NCI-H1105 treated with DMSO at 0.1 percent for 48 hours (cell line): ENCODE measurements at regions not wholly inside any gene's neighbourhood (a gene's known extent, or its start where the extent isn't known, plus 50 kb on each side); places are given as distances from the start of the nearest gene placed in this dataset.

ENCODE experiments used
- DNase-seq: peaks from one replicate; lab custom pipeline; 2025; lab: John Stamatoyannopoulos, UW

DNA sequence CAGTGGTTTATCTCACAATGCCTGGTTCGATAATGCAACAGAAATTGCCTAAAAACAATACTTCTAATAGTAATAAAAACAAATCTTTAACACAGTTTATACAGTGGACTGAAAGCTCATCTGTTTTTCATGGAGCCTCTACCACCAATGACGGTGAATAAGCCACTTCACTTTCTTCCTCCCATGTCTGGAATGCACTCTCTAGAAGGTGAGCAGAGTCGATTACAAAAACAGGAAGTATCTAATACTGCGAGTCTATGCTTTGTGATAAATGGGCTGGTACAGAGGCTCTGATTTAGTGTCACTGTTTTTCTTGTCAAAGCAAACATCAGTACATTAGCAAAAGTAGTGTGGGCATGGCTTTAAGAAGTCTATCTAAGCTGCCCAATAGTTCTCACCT lies 1348.6 kb upstream of the SLC10A2 start:
- DNase-seq, result no peak

DNA sequence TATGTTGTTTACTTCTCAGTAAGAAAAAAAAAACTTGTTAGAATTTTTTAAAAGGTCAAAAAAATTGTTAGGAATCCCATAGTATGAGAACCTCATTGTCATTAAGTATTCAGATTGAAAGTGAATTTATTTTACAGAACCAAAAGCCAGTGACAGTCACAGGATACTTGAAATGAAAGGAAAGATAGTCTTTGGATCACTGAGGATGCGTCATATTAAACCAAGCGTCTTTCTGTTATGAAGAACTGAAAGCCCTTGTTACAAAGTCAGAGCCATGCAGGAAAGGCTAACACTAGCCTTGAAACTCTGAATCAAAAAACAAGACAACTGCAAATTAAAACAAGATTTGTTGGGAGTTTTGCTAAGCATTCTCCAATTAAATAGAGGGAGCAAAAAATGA lies 1348.0 kb upstream of the SLC10A2 start:
- no peak for DNase-seq

DNA sequence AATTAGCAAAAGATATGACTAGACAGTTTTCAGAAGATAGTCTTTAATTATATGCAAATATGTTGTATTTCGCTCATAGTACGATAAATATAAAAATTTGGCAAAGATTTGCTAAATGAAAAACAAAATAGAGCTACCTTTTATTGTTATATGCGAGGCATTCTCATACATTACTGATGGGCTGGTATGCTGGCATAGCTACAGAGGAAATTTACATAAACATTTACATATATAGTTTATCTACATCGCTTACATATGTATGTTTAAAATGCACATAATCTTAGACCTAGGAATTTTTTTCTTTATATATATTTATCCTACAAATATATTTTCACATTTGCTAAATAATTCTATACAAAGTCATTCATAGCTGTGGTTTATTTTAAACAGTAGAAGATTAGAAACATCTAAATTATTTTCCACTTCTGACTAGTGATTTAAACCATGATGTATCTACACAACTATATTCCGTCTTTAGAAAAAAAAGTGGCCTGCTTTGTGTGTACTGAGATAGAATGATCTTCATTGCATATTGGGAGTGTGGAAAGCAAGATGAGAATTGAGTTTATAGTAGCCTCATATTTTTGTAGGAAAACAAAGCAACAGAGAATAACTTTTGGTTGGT lies 1345.0 kb upstream of the SLC10A2 start:
- no peak for DNase-seq

DNA sequence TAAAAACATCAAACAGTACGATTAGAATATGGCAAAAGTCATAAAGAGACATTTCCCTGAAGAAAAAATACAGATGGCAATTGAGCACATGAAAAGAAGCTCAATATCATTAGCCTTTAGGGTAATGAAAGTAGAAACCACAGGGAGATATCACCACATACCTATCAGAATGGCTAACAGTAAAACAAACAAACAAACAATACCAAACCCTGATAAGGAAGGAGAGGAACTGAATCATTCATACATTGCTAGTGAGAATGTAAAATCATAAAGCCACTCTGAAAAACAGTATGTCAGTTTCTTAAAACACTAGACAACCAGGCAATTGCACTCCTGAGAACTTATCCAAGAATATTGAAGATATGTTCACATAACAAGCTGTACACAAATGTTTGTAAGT lies 1342.5 kb upstream of the SLC10A2 start:
- no peak for DNase-seq

DNA sequence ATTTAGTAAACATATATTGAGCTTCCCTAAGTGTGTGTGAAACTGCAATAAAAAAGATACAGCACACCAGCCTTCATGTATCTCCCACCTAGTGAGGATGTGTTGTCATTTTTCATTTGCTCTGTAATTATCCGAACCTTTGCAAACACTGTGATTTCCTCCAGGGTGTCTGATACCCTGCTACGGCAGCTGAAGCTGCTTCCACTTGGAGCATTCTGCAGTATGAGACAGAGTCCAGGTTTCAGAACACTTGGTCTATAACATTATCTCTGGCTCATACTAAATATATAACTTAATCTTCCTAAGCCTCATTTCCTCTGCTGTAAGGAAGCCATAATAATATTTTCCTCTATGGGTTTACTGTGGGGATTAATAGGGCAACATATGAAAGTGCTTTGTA lies 1338.1 kb upstream of the SLC10A2 start:
- DNase-seq, result no peak

DNA sequence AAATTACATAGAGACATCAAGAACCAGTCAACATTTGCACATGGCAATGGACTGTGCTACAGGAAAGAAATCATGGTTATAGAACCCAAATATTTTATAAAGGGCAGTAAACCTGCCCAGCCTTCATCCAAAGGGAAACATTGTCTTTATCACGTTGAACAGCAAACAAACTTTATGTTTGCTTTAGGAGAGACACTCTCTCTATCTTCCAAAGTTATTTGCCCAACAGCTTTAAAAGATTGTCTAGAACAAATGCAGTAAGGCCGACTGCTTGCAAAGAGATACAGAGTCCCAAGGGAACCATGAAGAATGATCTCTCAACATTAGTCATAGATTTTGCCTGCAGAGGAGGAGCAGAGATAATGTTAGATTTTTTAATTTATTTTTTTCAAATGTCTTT lies 1323.5 kb upstream of the SLC10A2 start:
- no peak for DNase-seq

DNA sequence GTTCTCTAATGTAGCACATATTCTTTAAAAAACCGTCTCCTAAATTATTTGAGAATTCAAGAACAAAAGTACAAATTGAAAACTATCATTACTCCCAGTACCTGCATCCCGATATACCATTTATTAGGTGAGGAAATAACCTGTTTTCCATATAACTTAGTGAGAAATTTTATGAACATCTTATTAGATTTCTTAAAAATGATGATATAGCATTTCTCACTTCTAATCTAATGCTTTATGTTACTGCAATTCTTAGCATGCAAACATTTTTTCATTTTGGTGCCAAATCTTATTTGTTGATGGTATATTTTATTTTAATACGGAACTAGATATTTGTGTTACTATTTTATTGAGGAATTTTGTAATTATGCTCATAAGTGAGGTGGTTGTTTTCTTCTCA lies 1321.3 kb upstream of the SLC10A2 start:
- DNase-seq, result no peak

DNA sequence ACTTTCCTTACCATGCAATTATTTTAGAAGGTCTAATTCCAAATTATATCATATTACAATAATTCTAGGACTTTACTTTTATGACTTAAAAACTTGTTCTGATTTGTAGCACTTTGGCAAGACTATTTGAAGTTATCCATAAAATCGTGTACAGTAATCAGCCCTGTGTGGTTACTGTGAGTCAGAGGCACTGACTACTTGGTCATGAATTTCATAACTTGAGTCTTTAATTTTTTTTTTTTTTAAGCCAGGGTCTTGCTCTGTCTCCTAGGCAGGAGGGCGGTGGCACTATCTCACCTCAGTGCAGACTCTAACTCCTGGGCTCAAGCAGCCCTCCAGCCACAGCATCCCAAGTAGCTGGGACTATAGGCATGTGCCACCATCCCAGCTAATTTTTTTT lies 1319.2 kb upstream of the SLC10A2 start:
- no peak for DNase-seq

DNA sequence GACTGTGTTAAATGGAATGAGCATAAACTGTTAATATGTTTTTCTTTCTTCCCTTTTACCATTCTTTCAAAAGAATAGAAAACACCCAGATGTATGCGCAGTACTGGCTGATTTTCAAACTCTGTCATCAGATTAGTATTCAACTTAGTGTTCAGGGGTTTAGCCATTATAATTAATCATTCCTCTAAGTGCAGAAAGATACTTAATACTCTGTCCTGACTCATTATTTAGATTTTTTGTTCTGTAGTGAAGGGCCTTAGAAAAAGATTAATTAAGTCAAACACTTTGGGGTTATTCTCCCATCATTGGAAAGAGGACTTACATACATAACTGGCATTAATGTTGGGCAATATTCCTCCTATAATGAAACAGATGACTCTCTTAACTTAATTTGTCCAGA lies 1316.7 kb upstream of the SLC10A2 start:
- no peak for DNase-seq

DNA sequence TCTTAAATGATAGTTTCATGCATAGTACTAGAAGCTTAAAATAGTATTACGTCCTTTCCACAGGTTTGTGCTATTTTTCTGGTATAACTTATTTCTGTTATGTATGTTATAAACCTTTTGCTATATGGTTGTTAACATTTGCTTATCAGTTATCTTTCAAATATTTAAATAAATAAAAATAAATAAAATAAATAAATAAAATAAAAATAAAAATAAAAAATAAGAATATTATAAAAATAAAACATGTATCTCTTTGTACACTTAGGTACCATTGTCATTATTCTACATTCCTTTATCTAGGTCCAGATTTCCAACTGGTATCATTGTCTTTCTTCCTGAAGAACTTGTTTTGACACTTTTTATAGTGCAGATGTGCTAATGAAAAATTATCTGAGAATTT lies 1310.4 kb upstream of the SLC10A2 start:
- no peak for DNase-seq

DNA sequence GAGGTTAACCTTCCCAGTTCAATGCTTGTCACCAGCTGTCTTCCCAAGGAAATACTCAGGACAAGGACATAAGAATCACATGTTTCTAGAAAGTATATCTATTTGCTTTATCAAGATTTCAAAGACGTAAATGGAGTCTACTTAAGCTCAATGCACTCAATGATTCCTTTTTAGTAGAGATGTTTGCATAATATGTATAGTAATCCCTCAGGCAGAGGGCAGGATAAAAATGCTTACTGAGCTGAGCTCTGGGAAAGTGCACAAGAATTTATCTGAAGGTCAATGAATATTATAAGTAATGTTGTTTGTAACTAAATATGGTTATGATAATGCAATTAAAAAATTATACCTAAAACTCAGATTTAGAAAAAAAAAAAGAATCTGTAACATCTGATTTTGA lies 1309.4 kb upstream of the SLC10A2 start:
- no peak for DNase-seq

DNA sequence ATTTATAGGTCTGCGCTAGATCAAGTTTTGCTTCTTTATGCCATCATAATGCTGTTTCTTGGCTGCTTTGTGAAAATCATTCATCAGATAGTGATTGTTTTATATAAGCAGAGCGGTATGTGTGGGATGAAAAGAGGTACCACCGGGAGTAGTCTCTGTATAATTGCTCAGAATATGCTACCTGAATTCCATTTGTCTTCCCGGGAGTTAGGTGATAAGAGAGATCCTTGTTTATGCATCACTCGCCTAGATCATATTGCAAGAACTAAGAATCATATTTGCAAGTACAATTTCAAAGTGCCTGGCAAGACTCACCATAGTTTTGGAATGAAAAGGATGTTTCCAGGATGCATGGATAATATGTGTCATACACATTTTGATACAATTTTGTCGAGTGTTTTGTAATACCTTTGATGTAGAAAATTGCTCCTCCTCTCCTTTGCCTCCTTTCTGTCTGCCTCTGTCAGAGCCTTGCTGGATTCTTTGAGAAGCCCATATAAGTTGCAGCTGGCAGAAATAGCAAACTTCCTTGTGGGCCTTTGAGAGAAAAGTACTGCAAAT lies 1306.0 kb upstream of the SLC10A2 start:
- DNase-seq, result no peak

DNA sequence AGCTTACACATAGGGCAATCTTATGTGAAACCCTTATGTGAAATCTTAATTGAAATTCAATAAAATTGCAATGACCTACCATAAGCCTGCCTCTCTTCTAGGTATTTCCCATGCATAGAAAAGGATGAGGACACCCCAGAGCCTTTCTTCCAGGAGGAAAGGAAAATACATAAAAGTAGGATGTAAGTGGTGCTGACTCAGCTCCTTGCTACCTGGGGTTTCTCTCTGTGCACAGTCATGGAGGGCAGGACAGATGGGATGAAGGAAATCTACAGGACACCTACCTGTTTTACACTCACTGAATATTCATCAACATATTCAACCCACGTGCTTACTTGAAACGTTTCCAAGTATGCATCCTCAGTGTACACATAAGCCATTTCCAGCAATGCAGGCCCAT lies 1299.2 kb upstream of the SLC10A2 start:
- no peak for DNase-seq

DNA sequence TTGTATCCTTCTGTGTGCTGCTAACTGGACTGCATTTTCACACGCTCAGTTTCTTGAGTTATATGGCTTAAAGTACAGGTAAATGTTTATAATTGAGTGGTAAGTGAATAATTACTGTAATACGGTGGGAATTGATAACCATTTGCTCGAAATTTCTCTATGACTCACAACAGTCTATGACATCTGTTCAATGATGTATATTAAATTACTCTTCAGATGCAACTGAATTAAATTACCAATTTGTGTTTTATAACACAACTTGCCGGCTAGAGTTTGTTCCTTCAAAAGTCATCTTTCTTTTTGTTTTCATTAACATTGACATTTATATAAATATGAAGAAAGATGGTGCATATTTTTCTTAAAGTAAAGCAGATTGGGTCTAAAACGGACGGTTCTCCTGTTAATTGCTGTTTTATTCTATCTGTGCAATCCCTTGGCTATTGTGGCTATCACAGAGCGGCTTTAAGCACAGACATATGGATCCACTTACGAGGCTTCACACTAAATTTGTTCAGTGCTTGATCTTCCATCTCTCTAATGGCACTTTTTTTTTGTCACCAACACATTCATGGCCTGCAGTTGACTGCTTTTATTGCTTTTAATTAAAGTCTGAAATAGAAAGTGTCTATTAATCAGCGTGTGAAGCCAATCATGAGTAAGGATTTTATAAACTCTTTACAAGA lies 1291.6 kb upstream of the SLC10A2 start:
- peak; percentile 74 for DNase-seq

DNA sequence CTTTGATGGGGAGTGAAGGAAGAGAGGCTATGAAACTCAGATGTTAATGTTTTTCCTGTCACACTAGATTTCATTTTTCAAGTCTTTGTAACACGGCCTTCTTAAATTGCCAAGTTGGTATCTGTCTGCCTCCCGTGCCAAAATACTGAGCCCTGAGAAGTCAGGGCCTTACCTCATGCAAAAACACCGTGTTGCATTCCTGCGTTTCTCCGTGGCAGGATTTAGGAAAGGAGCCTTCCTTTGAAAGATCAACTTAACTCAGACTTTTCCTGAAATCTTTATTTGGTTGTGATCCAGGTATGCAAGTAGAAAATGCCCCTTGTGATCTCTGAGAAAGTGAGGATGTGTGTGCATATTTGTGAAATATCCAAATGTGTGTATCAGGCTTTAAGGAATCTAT lies 1291.0 kb upstream of the SLC10A2 start:
- DNase-seq, result no peak

DNA sequence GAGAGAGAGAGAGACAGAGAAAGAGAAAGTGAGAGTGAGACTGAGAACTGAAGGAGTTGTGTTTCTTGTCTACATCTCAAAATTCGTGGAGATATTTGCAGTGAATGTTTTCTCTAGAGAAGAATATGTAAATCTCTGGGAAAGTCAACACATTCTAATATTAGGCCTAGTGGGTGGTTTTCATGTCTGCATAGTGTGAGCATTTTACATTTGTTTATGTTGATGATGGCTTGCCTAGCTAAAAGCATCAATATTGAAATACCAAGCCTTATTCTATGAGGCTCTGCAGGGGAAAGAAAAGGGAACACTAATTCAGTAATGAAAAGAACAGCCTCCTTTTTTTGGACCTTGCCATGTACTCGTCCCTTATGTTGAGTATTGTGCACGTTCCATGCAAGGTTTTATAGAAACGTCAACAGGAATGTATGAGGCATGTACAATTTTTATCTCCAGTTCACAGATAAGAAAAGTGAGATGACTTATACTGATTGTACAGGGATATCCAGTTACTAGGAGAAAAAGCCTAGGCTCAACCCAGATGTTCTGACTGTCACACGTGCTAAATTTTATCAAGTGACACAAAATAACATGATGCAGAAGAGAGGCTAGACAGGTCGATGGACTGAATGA lies 1288.9 kb upstream of the SLC10A2 start:
- DNase-seq, result no peak

DNA sequence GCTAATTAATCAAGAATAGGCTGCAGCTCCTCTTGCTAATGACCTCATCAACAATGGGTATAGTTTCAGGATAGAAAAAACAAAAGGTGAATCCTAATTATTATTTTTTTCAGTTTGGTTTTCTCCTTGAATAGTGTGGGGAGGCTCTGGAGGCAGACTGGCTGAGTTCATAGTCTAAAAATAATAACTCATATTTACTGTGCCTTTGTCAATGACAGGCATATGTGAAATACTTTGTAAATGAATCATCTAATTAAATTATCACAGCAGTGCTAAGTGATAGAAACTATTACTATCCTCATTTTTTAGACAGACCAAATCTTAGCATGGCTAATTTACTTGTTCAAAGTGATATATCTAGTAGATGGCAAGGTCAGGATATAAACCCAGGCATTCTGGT lies 1261.0 kb upstream of the SLC10A2 start:
- no peak for DNase-seq

DNA sequence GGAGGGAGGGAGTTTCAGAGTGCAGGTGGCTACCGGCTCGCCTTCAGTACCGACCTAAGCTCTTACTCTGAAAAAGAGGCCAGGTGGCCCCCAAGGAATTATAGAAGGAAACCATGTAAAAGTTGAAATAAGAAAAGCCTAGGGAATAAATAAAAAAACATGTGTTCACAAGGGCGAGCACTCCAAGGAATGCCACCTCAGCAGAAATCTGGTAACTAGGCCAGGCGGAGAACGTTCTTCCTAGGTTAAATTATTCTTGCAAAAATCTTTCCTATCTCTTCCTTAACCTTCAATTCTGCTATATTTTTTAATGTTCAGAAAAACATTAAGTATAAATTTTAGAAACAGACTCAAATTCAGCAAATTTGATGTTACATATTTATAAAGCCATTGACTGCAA lies 1260.3 kb upstream of the SLC10A2 start:
- DNase-seq, result no peak

DNA sequence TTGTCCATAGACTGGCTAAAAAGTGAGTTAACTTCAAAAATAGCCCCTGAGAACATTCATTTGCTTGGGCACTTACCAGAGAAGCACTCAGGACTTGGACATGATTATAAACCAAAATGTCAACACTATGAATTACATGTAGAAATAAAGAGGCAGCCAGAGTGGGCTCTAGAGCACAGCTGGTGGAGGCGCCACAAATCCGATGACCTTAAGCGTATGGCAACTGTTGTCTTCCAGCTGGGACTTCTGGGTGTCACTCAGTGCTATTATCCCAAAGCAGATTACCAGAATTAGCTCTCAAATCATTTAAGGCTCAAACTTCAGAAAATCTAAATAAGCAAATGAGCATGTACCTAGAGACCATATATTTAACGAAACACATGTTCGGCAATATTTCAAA lies 1255.5 kb upstream of the SLC10A2 start:
- no peak for DNase-seq

DNA sequence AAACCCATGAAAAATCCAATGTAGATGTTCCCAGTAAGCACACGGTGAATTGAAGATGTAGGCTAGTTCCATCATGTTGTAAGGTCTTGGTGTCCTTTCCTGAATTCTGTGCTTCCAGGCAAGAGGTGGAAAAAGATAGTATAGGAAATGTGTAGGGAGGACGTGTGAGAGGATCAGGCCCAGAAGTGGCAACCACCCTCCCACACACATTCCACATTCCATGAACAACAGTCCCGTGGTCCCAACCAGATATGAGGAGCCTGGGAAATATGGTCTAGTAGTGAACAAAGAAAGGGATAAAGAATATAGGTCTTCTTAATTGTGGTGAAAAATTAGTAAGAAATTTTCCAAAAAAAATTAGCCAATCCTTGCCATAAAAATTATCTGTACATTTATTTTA lies 1254.2 kb upstream of the SLC10A2 start:
- no peak for DNase-seq

DNA sequence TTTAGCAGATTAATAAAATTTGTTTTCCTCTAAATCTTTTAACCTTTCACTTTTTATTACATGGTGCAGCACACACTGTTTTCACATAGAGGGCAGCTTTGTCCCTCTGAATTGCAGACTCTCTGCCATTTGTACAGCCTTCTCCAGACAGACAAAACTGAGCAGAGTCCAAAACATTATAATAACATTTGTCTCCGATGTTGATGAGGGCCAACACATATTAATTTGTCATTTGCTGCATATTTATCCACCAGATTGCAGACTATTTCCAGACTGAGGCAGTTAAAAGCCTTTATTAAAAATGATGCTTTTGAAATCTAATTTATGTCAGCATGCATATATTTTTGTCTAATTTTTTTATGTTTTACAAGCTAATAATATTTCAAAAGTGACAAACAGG lies 1251.9 kb upstream of the SLC10A2 start:
- peak; percentile 40 for DNase-seq

DNA sequence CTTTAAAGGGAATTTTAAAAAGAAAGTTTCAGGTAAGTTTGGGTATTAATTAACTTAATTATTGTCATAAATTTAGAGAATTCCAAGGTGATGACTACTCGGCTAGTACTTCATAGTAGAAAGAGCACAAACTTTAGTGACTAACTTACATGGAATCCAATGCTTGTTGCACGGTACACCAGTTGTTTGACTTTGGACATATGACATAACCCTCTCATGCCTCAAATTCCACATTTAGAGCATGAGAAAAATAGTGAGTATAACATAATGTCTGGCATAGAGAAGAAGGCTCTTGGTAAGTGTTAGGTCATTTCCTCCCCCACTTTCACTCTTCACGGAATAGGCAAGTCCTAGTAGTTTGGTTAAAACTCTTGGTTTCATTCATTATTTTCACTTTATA lies 1249.4 kb upstream of the SLC10A2 start:
- no peak for DNase-seq

DNA sequence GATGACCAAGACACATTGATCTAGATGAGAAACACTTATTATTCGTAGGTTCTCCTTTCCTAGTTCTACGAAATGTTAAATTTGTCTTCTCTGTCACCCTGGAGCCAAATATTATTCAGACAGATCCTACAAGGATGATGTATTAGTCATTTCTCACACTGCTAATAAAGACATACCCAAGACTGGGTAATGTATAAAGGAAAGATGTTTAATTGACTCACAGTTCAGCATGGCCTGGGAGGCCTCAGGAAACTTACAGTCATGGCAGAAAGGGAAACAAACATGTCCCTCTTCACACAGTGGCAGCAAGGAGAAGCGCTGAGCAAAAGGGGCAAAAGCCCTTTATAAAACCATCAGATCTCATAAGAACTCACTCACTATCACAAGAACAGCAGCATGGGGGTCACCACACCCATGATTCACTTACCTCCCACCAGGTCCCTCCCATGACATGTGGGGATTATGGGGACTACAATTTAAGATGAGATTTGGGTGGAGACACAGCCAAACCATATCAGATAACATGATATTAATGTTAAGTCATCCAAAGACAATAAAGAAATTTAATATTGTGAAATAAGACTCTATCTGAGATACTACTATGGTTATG lies 1248.8 kb upstream of the SLC10A2 start:
- DNase-seq, result no peak
